AG04450 (cell line): ENCODE measurements at regions not wholly inside any gene's neighbourhood (a gene's known extent, or its start where the extent isn't known, plus 50 kb on each side); places are given as distances from the start of the nearest gene placed in this dataset.

Source experiments
- CTCF ChIA-PET: fragments of 300-600, 350-600 bp; formaldehyde crosslinking; extraction: SDS; loops from one replicate; lab custom pipeline; 2022; ENCODE audit warnings: antibody characterized with exemption, inconsistent platforms; lab: Charles Lee
- POLR2A ChIA-PET: fragments of 350-600 bp; formaldehyde crosslinking; extraction: SDS; loops from one replicate; lab custom pipeline; 2021; ENCODE audit warnings: antibody characterized with exemption, inconsistent platforms; lab: Yijun Ruan, JAX
- DNase-seq: peaks from one replicate; pipeline ENCODE4 v3.0.0-alpha.2; 2011; ENCODE audit warnings: low read depth, low spot score
- H3K27ac ChIP-seq: one replicate; pipeline ENCODE4 v1.5.1; 2012; ENCODE audit warnings: low read depth, low read length, control low read depth
- H3K27me3 ChIP-seq: one replicate; pipeline ENCODE4 v1.6.0; 2012; ENCODE audit warnings: low read length; ENCODE audit not compliant: control insufficient read depth, insufficient read depth
- H3K4me3 ChIP-seq: 2 replicates; pipeline ENCODE4 v1.5.1; 2011; ENCODE audit warnings: mild to moderate bottlenecking, low read depth, low read length, control low read depth
- H3K9me3 ChIP-seq: 2 replicates; pipeline ENCODE4 v1.5.1; 2012; ENCODE audit warnings: low read length; ENCODE audit not compliant: control insufficient read depth, insufficient read depth
- CTCF ChIP-seq: IDR thresholded peaks from 2 replicates; pipeline ENCODE4 v1.5.1; 2011; ENCODE audit warnings: low read depth, low read length, control low read depth, inconsistent platforms

DNA sequence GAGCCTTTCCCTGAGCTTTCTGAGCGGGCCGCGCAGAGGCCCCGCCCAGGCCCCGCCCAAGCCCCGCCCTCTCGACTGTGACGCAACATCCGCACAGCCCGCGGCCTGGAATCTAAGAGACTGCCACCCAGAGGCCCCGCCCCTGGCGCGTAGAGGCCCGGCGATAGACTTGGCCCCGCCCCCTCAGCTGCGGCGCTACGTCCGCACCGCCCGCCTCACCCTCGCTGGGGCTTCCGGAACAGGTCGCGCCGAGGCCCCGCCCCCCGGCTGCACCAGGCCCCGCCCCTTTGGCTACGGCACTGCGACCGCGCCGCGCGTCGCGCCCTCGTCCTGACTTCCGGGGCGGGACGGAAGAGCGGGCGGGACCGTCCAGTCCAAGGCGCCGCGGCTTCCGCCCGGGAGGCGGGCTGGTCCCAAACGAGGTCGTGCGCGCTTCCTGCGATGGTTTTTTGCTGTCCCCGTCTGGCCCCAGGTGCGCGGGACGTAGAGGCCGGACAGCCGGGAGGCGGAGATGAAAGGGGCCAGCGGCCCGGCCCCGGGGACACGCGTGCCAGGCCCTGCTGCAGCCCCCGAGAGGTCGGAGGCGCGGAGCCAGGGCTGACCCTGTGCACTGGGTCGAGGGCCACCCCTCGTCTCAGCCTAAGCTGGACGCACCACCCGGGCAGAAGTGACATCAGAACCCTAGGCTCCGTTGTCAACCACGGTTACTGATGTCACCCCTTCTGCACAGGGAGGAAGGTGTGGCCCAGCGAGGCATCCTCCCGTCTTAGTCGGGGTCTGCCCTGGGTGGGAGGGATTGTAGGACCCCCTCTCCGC is 59.0 kb upstream of the WNT7B start:
- CTCF ChIA-PET: interaction anchor here (0.8 to 1.4 kb wide), 4 partner anchors 23 to 34 kb away, joined by 3 to 7 read pairs (median 4); no protein-coding TSS in a partner anchor
- Histone ChIP-seq H3K27ac (peak overlapping the region; percentile 0), H3K27me3 (no peaks in the 10 kb centered on the region), H3K9me3 (no peaks in the 10 kb centered on the region; the same call in 1 of the 2 replicates), H3K4me3 (peak overlapping the region; percentile 79)
- peak; percentile 97 for DNase-seq
- no peak for TF ChIP-seq CTCF
- POLR2A ChIA-PET: interaction anchor here (0.6 to 2.0 kb wide), 10 partner anchors 10 to 890 kb away, joined by 3 to 6 read pairs (median 4); no protein-coding TSS in a partner anchor

DNA sequence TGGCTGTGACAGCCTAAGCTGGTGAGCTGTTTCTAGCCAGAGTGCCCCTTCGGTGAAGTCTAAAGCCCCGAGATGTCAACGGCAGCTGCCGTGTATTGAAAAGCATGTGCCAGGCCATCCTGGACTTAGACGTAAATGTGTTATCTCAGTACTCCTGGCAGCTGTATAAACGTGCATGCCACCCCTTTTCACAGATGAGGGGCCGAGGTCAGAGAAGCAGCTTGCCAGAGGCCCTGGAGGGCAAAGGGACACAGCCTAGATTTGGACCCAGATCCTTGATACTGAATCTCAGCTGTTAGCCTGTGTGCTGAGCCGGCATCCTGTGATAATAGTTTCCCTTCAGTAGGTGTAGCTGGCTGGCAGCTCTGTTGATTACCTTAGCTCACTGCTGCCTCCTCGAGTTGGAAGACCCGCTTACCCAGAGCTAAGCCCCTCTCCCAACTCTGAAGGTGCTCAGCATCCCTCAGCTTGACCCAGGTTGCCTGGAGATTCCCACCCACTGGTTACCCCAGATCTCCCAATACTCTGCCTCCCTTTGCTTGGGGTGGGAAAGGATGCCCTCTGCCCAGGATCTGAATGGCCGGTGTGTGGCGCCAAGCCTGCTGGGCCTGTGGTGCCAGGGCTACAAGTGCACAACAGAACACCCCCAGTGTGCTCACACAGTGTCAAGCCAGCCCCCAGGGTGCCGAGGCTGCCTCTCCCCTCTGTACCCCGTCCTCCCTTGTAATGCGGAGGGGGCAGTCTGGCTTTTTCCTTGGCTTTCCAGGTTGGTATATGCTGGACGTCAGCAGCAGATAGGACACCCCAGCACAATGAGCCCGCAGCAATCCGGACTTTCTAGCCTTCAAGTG is 59.8 kb upstream of the WNT7B start:
- no peak for TF ChIP-seq CTCF
- POLR2A ChIA-PET: interaction anchor here (1.5 to 2.0 kb wide), 2 partner anchors 33 to 51 kb away, joined by 5 read pairs; no protein-coding TSS in a partner anchor

GRCh38 chr22:46038174-46038487 is 61.2 kb upstream of the WNT7B start:
- H3K4me3 ChIP-seq: no peak overlapping the region
- no peak for DNase-seq
- H3K9me3 ChIP-seq: no peaks in the 10 kb centered on the region; the same call in 1 of the 2 replicates
- ChIA-PET CTCF (interaction anchor here (1.0 kb wide), 1 partner anchor 32 kb away, joined by 4 read pairs; no protein-coding TSS in a partner anchor), POLR2A (no interaction called here)
- no peak for TF ChIP-seq CTCF
- H3K27me3 ChIP-seq: no peaks in the 10 kb centered on the region
- no peak overlapping the region for H3K27ac ChIP-seq

More for the DNA sequence above, 59.8 kb upstream of the WNT7B start:
- CTCF ChIA-PET: interaction anchor here (0.8 to 1.4 kb wide), 3 partner anchors 24 to 33 kb away, joined by 3 to 7 read pairs (median 3); no protein-coding TSS in a partner anchor
- Histone ChIP-seq H3K4me3 (peak overlapping the region; percentile 79), H3K9me3 (no peaks in the 10 kb centered on the region; the same call in 1 of the 2 replicates), H3K27me3 (no peaks in the 10 kb centered on the region), H3K27ac (no peak overlapping the region)
- DNase-seq: no peak

DNA sequence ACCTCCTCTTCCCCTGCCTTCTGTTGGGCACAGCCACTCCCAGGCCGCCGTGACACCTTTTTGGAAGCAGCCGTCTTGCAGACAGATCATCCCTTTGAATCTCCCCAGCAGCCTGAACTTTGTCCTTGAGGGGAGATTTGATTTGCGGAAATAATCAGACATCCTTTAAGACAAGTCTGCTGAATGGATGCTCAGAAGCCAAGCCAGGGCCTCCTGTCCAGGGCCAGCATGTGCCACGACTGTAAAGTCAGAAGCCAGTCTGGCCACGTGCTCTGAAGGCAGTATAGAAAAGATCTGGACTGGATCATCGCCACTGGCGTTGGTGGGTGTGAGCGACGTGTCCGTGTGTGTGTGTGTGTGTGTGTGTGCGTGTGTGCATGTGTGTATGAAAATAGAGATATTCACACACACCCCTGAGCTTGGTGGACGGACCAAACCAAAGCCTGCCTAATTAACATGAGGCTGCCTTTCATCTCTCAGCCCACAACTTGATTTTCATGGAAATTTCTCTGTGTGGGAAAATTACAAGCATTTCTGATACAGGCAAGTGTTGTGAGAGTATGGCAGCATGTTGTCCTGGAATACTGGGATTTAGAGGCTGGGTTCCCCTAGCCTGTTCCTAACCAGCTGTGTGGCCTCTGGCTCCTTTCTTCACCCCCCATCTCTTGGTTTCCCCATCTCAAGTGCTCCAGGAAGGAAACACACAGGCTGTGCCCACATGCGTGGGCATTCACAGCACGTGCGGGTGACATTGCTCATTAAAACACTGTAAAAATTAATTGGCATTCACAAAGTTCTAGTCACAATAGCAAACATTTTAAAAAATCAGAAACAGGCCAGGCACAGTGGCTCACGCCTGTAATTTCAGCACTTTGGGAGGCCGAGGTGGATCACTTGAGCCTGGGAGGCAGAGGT is 61.8 kb upstream of the WNT7B start:
- ChIA-PET POLR2A (no interaction called here), CTCF (interaction anchor here (1.0 kb wide), 1 partner anchor 33 kb away, joined by 4 read pairs; no protein-coding TSS in a partner anchor)
- no peaks in the 10 kb centered on the region for H3K27me3 ChIP-seq
- no peak overlapping the region for H3K4me3 ChIP-seq
- H3K27ac ChIP-seq: no peak overlapping the region
- H3K9me3 ChIP-seq: no peaks in the 10 kb centered on the region; the same call in 1 of the 2 replicates
- DNase-seq: no peak
- TF ChIP-seq CTCF: no peak
